ENCODE measurements at regions not wholly inside any gene's neighbourhood (a gene's known extent, or its start where the extent isn't known, plus 50 kb on each side); places are given as distances from the start of the nearest gene placed in this dataset.

GRCh38 chr1:238107322-238107721 lies 216.6 kb upstream of the ZP4 start:
- no TSS peak for BruUV-seq (replicated peaks)
- H3K27me3 ChIP-seq (ENCODE audit: control insufficient read depth in 2 of 2, insufficient read depth in 2 of 2, low read length in 2 of 2), result no peaks in the 10 kb centered on the region
- no peaks in the 10 kb centered on the region for H3K36me3 ChIP-seq (ENCODE audit: control insufficient read depth, insufficient read depth, low read length)
- no peaks in the 10 kb centered on the region for H3K4me1 ChIP-seq (replicated peaks in 1 of 2; ENCODE audit: control insufficient read depth in 2 of 2, insufficient read depth in 2 of 2, low read length in 2 of 2)
- no peaks in the 10 kb centered on the region for H3K79me2 ChIP-seq (ENCODE audit: control insufficient read depth, insufficient read depth, low read length)
- no peak overlapping the region for H3K27ac ChIP-seq (ENCODE audit: extremely low read depth, low read depth, low read length)
- H3K9ac ChIP-seq (ENCODE audit: insufficient read depth in 1 of 2, low read depth in 2 of 2, low read length in 2 of 2), result no peak overlapping the region
- no peak for FAIRE-seq
- H2AFZ ChIP-seq (ENCODE audit: low read depth, low read length), result no peak overlapping the region
- in situ Hi-C loops (cut with MboI) (no loop called here), intact Hi-C loops (cut with micrococcal nuclease) (no loop called here)
- H3K4me3 ChIP-seq, result no peak overlapping the region
- WGBS (ENCODE audit: insufficient coverage, low coverage, missing lambda C conversion rate), result 0% methylated on average over 1 of the region's 1 CpG
- H3K9me3 ChIP-seq (replicated peaks; ENCODE audit: control insufficient read depth, insufficient read depth, low read depth, low read length), result 0 out of 2 replicates have a peak, but pooled peaks cover 2% of the 10 kb centered on the region
- H3K4me2 ChIP-seq (ENCODE audit: insufficient read depth, low read length), result no peak overlapping the region
- CTCF ChIA-PET (ENCODE audit: low intra/inter-chr PET ratio), result no interaction called here
- H4K20me1 ChIP-seq (replicated peaks; ENCODE audit: control insufficient read depth, insufficient read depth, low read length), result no peaks in the 10 kb centered on the region
- POLR2A ChIA-PET, result no interaction called here
- ATAC-seq, result no peak
- H3K9me1 ChIP-seq (ENCODE audit: control insufficient read depth, insufficient read depth, low read length), result no peaks in the 10 kb centered on the region
- DNase-seq (ENCODE audit: extremely low read depth in 1 of 4, low spot score in 3 of 4), result no peak
- no peak for TF ChIP-seq ATF6 (CRISPR knock-in tag; IDR thresholded peaks at IDR 0.05)
- no peak for TF ChIP-seq PHF20 (IDR thresholded peaks at IDR 0.05; ENCODE audit: partially characterized antibody)
- no peak for TF ChIP-seq RBM15 (IDR thresholded peaks at IDR 0.05; ENCODE audit: insufficient read depth, low read length)
- no peak for TF ChIP-seq CREB1 (IDR thresholded peaks at IDR 0.05)
- no peak for TF ChIP-seq CREB1 (CRISPR knock-in tag; IDR thresholded peaks at IDR 0.05)
- TF ChIP-seq ARID1B (IDR thresholded peaks at IDR 0.05), result no peak
- no peak for TF ChIP-seq NFE2 (IDR thresholded peaks at IDR 0.05; ENCODE audit: low read depth)
- no peak for TF ChIP-seq NFE2L1 (tag; IDR thresholded peaks at IDR 0.05; ENCODE audit: borderline replicate concordance, low read depth)
- no peak for TF ChIP-seq SMARCB1 (IDR thresholded peaks at IDR 0.05; ENCODE audit: insufficient read length, low read depth)
- no peak for TF ChIP-seq ZNF212 (CRISPR knock-in tag; IDR thresholded peaks at IDR 0.05)
- TF ChIP-seq FIP1L1 (IDR thresholded peaks at IDR 0.05; ENCODE audit: low read depth, low read length, poor library complexity, severe bottlenecking), result no peak
- no peak for TF ChIP-seq EWSR1 (IDR thresholded peaks at IDR 0.05; ENCODE audit: borderline replicate concordance, low read depth, partially characterized antibody)
- TF ChIP-seq FOXA3 (CRISPR knock-in tag; conservative IDR thresholded peaks at IDR 0.05 in 1 of 2, IDR thresholded peaks at IDR 0.05 in 1 of 2), result no peak
- no peak for TF ChIP-seq ZNF232 (CRISPR knock-in tag; IDR thresholded peaks at IDR 0.05)
- TF ChIP-seq ZBTB8A (IDR thresholded peaks at IDR 0.05; ENCODE audit: partially characterized antibody), result no peak
- no peak for TF ChIP-seq ZNF668 (CRISPR knock-in tag; IDR thresholded peaks at IDR 0.05)

Data from K562 (cell line).